Activated naive CD4-positive, alpha-beta T cell treated with anti-CD3 and anti-CD28 coated beads, Interleukin-2, amount 50 U/mL, for 24 hours (primary cell): ENCODE measurements at regions not wholly inside any gene's neighbourhood (a gene's known extent, or its start where the extent isn't known, plus 50 kb on each side); places are given as distances from the start of the nearest gene placed in this dataset.
"Not testable (repeated sequence)": the region's sequence is repeated elsewhere in the genome, so short reads cannot be mapped to it uniquely, and the experiment has no call there.

ENCODE experiments used
- H3K27ac Mint-ChIP-seq: one replicate; pipeline ENCODE4 v1.8.0; 2021; ENCODE audit warnings: mild to moderate bottlenecking, mixed read lengths
- H3K27me3 Mint-ChIP-seq: one replicate; pipeline ENCODE4 v1.8.0; 2021; ENCODE audit warnings: mixed read lengths
- H3K36me3 Mint-ChIP-seq: one replicate; pipeline ENCODE4 v1.8.0; 2021; ENCODE audit warnings: mixed read lengths
- H3K4me1 Mint-ChIP-seq: one replicate; pipeline ENCODE4 v1.8.0; 2021; ENCODE audit warnings: mixed read lengths
- H3K4me3 Mint-ChIP-seq: one replicate; pipeline ENCODE4 v1.8.0; 2021; ENCODE audit warnings: mild to moderate bottlenecking, mixed read lengths
- H3K9me3 Mint-ChIP-seq: one replicate; pipeline ENCODE4 v1.8.0; 2021; ENCODE audit warnings: mixed read lengths

DNA sequence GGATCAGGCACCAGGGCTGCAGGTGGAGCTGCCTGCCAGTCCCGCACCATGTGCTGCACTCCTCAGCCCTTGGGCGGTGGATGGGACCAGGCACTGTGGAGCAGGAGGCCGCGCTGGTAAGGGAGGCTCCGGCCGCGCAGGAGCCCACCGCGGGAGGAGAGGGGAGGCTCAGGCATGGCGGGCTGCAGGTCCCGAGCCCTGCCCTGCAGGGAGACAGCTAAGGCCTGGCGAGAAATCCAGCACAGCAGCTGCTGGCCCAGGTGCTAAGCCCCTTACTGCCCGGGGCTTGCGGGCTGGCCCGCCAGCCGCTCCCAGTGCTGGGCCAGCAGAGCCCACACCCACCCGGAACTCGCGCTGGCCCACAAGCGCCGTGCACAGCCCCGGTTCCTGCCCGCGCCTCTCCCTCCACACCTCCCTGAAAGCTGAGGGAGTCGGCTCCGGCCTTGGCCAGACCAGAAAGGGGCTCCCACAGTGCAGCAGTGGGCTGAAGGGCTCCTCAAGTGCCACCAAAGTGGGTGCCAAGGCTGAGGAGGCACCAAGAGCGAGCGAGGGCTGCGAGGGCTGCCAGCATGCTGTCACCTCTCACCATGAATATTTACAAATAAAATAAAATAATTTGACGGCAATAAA, 294.7 kb downstream of the CD109 start:
- H3K4me1 Mint-ChIP-seq, H3K9me3 Mint-ChIP-seq, H3K27me3 Mint-ChIP-seq, H3K36me3 Mint-ChIP-seq, H3K4me3 Mint-ChIP-seq, H3K27ac Mint-ChIP-seq: not testable (repeated sequence)

DNA sequence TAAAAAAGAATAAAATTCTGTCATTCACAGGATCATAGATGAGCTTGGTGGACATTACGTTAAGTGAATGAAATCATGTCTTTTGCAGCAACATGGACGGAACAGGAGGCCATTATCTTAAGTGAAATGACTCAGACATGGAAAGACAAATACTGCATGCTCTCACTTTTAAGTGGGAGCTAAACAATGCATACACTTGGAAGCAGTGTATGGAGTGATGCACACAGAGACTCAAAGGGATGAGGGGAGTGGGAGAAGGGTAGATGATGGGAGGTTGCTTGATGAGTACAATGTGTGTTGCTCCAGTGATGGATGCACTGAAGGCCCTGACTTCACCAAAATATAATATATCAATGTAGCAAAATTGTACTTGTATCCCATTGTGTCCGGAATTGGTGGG, 293.4 kb downstream of the CD109 start:
- H3K36me3 Mint-ChIP-seq: no peaks in the 10 kb centered on the region
- no peak overlapping the region for H3K27ac Mint-ChIP-seq
- peaks cover 6% of the 10 kb centered on the region for H3K27me3 Mint-ChIP-seq
- H3K4me3 Mint-ChIP-seq: no peak overlapping the region
- H3K4me1 Mint-ChIP-seq: no peaks in the 10 kb centered on the region
- peaks cover 5% of the 10 kb centered on the region for H3K9me3 Mint-ChIP-seq

DNA sequence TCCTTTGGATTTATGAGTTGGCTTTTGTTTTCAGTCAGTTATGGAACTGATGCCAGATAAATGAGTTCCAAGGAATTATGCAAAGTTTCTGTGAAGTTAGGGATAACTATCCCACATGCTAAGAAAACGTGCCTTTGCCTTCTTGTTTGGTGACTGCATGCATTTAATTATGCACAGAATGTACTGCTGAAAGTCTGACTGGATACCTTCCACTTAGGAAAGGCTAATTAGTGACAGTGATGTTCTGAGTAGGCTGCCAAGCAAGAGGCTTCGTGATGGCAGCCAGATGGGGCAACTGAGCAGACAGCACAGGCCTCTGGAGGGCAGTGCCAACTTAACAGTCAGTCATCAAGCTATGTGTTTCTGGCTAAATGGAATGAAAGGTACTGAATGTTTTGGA, 289.9 kb downstream of the CD109 start:
- Mint-ChIP-seq H3K4me3 (no peak overlapping the region), H3K36me3 (no peaks in the 10 kb centered on the region), H3K27ac (no peak overlapping the region), H3K4me1 (no peaks in the 10 kb centered on the region), H3K9me3 (peaks cover 5% of the 10 kb centered on the region), H3K27me3 (peaks cover 9% of the 10 kb centered on the region)

DNA sequence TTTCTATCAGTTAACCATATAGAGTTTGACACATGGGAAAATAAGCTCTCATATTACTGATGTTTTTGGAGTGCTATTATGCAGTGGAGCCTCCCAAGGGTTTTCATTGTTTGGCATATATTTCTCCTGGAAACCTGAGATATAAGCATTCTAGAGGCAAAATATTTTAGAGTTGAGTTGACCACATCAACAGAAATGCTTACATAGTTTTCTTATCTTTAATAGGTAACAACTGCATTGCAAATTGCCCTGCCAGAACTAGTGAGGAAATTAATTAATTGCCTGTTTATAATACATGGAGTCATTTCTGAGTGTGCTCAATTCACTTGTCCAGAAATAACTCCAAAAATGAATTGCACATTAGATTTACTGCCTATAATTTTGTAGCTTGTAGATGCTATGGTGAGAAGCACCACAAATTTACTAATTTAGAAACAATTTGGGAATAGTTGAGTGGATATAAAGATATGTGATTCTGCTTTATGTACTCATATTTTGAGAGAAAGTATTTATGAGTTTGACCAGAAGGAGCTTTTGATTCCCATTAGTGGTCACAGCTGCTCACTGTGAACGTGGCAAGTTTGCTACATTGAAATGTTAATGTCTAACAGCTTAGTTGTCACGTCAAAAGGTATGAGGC, 288.7 kb downstream of the CD109 start:
- no peaks in the 10 kb centered on the region for H3K4me1 Mint-ChIP-seq
- H3K9me3 Mint-ChIP-seq: peaks cover 5% of the 10 kb centered on the region
- peaks cover 9% of the 10 kb centered on the region for H3K27me3 Mint-ChIP-seq
- H3K36me3 Mint-ChIP-seq: no peaks in the 10 kb centered on the region
- H3K27ac Mint-ChIP-seq: no peak overlapping the region
- H3K4me3 Mint-ChIP-seq: no peak overlapping the region

DNA sequence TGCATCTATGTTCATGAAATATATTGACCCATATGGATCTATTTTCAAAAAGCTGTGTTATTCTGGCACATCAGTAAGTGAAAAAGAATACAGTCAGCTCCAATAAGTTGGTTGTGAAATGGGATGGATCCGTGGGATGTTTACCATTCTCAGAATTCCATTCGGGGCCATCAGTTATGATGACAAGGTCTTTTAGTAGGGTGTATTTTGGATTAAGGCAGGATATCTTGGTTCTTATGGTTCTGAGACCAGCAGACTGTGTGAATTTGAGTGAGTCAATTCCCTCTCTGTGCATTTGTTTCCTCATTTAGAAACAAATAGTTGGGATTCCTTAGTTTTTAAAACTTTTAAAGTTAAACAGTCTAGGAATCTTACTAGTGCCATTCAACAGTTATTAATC, 287.4 kb downstream of the CD109 start:
- H3K4me3 Mint-ChIP-seq: no peak overlapping the region
- H3K9me3 Mint-ChIP-seq: no peaks in the 10 kb centered on the region
- H3K27me3 Mint-ChIP-seq: peaks cover 6% of the 10 kb centered on the region
- H3K36me3 Mint-ChIP-seq: no peaks in the 10 kb centered on the region
- H3K4me1 Mint-ChIP-seq: no peaks in the 10 kb centered on the region
- H3K27ac Mint-ChIP-seq: no peak overlapping the region

DNA sequence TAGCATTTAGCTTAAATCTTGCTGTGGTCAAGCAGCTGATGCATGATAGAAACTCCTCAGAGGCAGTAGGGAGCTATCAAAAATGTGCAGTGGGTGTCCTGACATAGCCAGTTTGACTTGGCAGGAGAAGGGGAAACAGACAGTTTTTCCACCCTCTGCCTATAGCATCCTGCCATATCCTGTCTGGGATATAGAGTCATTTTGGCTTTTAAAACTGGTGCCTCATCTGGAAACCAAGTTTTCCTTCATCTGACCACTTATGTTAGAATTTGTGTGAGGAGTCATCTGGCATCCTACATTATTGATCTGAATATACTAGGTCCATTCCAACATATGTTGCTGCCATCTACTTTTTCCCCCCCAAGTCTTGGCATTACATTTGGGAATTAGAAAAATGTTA, 284.1 kb downstream of the CD109 start:
- H3K27ac Mint-ChIP-seq: no peak overlapping the region
- H3K36me3 Mint-ChIP-seq: no peaks in the 10 kb centered on the region
- H3K4me1 Mint-ChIP-seq: no peaks in the 10 kb centered on the region
- no peak overlapping the region for H3K4me3 Mint-ChIP-seq
- no peaks in the 10 kb centered on the region for H3K9me3 Mint-ChIP-seq
- H3K27me3 Mint-ChIP-seq: peaks cover 3% of the 10 kb centered on the region

DNA sequence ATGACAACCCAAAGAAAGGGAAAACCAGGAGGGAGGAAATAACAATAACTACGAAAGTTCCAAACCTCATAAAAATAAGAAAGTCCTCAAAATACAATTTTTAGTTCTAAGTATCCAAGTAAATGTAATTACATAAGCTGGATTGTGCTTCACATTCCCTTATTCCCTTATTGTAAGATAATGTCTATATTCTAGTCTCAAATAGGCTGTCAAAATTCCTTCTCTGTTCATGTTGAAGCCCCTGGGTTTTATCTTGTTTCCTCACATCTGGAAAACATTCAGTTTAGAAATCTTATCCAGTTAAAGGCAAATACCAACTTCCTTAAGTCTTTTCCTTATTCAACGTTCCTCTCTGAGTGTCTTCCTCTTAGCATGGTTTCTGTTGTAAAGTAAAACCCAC, 282.3 kb downstream of the CD109 start:
- H3K9me3 Mint-ChIP-seq: no peaks in the 10 kb centered on the region
- H3K4me3 Mint-ChIP-seq: no peak overlapping the region
- H3K27me3 Mint-ChIP-seq: peaks cover 1% of the 10 kb centered on the region
- no peaks in the 10 kb centered on the region for H3K4me1 Mint-ChIP-seq
- H3K36me3 Mint-ChIP-seq: no peaks in the 10 kb centered on the region
- no peak overlapping the region for H3K27ac Mint-ChIP-seq

DNA sequence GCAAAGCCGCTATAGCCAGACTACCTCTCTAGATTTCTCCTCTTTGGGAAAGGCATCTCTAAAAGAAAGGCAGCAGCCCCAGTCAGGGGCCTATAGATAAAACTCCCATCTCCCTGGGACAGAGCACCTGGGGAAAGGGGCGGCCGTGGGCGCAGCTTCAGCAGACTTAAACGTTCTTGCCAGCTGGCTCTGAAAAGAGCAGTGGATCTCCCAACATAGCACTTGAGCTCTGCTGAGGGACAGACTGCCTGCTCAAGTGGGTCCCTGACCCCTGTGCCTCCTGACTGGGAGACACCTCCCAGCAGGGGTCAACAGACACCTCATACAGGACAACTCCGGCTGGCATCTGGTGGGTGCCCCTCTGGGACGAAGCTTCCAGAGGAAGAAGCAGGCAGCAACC, 276.5 kb downstream of the CD109 start:
- H3K36me3 Mint-ChIP-seq, H3K4me3 Mint-ChIP-seq, H3K27me3 Mint-ChIP-seq, H3K4me1 Mint-ChIP-seq, H3K9me3 Mint-ChIP-seq: not testable (repeated sequence)
- peak overlapping the region; percentile 42 for H3K27ac Mint-ChIP-seq

DNA sequence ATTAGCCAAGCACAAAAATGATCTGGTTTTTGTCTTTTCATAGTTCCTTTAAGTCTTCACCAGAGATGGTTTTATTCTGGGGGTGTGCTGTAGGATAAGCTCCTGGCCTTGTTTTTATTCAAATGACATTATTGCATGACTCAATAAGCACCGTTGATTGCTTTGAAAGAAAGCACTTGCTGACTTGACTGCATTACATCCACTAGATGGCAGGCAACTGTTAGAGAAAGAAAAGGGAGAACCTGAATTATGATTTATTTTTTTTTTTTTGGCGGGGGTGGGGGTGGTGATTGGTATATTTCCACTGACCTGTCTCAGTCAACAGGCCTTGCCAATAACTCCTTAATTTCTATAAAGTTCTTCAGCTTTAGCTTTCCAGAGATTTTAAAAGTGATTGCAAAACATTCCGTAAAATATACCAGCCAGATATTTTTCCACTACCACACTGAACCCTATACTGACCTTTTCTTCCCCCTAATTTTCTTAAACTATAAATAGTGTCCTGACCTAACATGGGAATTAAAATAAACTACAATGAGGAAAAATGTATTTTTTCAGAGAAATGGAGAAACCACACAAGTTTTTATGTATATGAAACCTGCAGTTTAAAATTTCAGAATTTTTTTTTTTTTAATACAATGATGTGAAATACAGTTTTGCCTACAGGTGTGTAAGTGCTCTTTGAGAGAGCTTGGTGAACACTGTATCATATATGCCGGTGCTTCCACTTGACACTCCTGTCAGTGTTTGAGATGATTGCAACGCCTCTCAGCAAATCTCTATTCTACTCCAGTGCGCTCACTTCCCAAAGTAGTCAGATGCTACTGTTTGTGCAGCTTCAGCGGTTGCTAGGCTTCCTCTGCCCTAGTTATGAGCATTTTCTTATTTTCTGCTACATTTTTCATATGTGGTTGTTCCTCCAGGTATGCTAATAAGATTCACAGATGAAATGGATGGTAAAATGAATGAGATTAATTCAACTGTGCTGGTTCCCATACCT, 274.3 kb downstream of the CD109 start:
- Mint-ChIP-seq H3K36me3 (no peaks in the 10 kb centered on the region), H3K4me1 (no peaks in the 10 kb centered on the region), H3K4me3 (no peak overlapping the region), H3K27ac (no peak overlapping the region), H3K9me3 (no peaks in the 10 kb centered on the region), H3K27me3 (peaks cover 2% of the 10 kb centered on the region)

DNA sequence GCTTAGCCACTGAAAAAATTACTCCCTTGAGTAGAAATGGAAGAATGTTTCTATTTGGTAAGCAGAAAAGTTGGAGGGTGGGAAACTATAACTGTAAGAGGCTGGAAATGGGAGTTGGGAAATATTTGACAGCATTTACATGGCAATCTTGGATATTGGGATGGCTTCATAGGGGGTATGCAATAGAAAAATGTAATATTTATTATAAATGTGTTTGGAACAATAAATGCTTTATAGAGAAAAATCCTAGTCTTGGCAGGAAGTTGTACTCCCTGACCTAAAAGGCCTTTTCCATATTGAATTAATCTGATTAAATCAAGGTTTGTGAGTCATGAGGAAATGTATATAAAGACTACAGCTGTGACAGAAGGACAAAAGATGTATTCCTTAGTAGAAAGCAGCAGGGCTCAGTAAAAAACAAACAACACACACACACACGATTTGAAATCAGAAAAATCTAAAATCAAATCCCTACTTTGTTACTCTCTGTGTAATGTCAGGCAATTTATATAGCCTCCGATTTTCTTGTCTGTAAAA, 272.3 kb downstream of the CD109 start:
- H3K4me3 Mint-ChIP-seq: no peak overlapping the region
- H3K4me1 Mint-ChIP-seq: no peaks in the 10 kb centered on the region
- no peaks in the 10 kb centered on the region for H3K9me3 Mint-ChIP-seq
- H3K27me3 Mint-ChIP-seq: peaks cover 4% of the 10 kb centered on the region
- no peak overlapping the region for H3K27ac Mint-ChIP-seq
- no peaks in the 10 kb centered on the region for H3K36me3 Mint-ChIP-seq

DNA sequence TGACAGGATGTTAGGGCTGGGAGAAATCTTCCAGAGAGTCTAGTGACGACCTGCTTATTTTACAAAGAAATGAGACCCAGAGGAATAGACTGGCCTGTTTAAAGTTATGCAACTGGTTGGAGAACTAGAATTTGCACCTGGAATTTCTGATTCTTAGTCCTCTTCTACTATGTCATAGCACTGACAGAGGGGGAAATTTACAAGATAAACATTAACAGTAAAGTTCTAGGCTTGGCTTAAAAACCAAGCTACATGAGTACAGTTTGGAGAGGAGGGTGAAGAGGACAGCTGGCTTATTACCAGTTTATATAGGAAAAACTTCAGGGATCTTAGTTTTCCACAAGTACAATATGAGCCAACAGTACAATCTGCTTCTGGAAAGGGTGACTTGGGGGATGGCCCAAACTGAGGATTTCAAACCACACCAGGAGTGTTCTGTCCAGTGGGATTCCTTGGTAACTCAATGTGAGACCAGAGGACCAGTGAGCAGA, 269.6 kb downstream of the CD109 start:
- Mint-ChIP-seq H3K9me3 (no peaks in the 10 kb centered on the region), H3K27ac (no peak overlapping the region), H3K27me3 (peaks cover 7% of the 10 kb centered on the region), H3K4me1 (no peaks in the 10 kb centered on the region), H3K4me3 (no peak overlapping the region), H3K36me3 (no peaks in the 10 kb centered on the region)

DNA sequence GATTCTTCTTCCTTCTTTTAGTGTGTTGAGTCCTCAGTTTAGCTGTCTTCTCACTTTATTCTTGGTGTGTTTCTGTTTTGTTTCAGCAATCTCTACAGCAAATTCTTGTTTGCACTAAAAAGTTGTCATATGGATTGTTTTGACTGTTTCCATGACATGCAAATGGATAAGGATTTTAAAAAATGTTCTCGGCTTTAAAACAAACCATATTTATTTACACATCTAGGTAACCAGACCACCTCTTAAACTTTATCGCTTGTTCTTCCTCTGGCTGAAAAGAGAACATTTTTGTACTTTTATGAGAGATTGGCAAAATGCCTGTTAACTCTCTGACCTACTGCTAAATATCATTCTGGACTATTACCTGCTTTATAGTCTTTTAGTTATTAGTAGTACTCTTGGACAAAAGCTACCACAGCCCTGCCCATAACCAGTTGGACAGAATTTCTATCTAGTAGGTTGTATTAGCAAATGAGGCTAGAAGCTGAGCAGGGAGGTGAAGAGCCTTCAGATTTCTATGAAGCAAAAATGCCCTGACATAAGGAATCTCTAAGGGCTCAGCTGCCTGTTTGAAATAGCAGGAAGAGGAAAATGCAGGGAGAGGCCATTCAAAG, 268.3 kb downstream of the CD109 start:
- Mint-ChIP-seq H3K4me3 (no peak overlapping the region), H3K4me1 (no peaks in the 10 kb centered on the region), H3K9me3 (no peaks in the 10 kb centered on the region), H3K27me3 (peaks cover 7% of the 10 kb centered on the region), H3K27ac (no peak overlapping the region), H3K36me3 (no peaks in the 10 kb centered on the region)

DNA sequence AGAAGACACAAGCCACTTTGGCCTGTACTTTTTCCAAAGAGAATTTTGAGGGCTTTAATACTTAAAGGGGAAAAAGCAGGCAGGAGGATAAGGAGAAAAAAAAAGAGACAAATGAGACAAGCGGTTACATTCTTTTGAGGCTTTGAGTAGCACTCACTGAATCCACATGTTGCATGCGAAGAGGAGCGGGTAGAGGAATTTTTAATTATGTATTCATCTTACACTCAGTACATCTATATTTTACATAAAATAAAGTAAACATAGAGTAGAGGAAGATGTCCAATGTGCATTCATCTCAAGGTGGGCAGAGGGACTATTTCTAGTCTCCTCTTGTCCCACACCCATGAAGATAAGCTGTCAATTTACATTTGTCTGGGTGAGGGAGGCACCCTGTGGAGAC, 266.9 kb downstream of the CD109 start:
- peaks cover 7% of the 10 kb centered on the region for H3K27me3 Mint-ChIP-seq
- no peak overlapping the region for H3K27ac Mint-ChIP-seq
- H3K9me3 Mint-ChIP-seq: no peaks in the 10 kb centered on the region
- H3K36me3 Mint-ChIP-seq: no peaks in the 10 kb centered on the region
- H3K4me3 Mint-ChIP-seq: no peak overlapping the region
- no peaks in the 10 kb centered on the region for H3K4me1 Mint-ChIP-seq

DNA sequence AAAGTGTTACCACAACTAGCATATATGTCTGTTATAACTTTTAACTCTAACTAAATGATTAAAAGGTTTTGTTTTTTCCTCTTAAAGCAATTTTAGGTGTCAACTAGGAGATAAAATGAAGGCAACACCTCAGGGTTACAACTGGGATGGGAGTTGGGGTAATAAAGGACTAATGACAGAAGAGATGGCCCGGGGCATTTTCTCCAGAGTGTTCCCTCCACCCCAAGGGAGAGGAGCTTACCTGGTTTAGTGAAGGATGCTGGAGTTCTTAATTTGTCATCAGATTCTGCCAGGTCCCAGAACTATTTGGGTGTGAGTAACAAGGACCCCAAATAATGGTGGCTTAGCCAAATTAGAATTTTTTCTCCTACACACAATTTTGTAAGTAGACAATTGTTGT, 260.3 kb downstream of the CD109 start:
- peaks cover 2% of the 10 kb centered on the region for H3K27me3 Mint-ChIP-seq
- no peaks in the 10 kb centered on the region for H3K4me1 Mint-ChIP-seq
- no peaks in the 10 kb centered on the region for H3K9me3 Mint-ChIP-seq

DNA sequence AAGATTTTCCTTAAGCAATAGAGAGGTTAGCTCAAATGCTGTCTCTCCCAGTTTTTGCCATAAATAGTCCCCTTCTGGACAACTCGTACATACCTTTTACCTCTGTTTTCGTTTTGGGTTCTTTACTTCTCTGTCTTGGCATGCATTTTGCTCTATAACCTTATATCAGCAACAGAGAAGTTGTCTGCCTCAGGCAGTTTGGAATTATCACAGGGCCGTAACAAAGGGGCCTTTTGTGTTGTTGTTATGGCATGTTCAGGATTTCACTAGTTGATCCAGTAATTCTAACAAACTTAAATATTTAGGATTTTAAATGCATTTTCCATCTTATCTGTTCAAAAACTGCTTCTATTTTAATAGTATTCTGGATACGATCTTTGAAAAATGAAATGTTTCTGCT, 259.8 kb downstream of the CD109 start:
- Mint-ChIP-seq H3K4me1 (no peaks in the 10 kb centered on the region), H3K9me3 (no peaks in the 10 kb centered on the region), H3K27ac (no peak overlapping the region), H3K4me3 (no peak overlapping the region), H3K27me3 (peaks cover 2% of the 10 kb centered on the region), H3K36me3 (no peaks in the 10 kb centered on the region)

More for the DNA sequence above, 260.3 kb downstream of the CD109 start:
- Mint-ChIP-seq H3K36me3 (no peaks in the 10 kb centered on the region), H3K27ac (no peak overlapping the region), H3K4me3 (no peak overlapping the region)
